ENCODE measurements at regions not wholly inside any gene's neighbourhood (a gene's known extent, or its start where the extent isn't known, plus 50 kb on each side); places are given as distances from the start of the nearest gene placed in this dataset.

DNA sequence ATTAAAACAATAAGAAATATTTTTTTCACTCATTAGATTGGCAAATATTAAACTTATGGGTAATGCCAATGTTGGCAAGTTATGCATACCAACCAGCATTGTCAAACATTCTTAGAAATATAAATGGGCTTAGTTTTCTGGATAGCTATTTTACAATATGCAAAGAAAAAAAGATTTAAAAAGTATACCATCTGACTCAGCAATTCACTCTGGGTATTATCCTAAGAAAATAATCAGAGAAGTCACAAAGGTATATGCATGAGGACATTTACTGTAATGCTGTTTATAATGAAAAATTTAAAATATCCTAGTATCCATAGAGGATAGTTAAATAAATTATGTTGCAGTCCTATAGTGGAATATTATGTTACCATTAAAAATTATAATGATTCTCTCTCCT, 57.4 kb upstream of the PTPDC1 start:
- TF ChIP-seq, protein P1, sequence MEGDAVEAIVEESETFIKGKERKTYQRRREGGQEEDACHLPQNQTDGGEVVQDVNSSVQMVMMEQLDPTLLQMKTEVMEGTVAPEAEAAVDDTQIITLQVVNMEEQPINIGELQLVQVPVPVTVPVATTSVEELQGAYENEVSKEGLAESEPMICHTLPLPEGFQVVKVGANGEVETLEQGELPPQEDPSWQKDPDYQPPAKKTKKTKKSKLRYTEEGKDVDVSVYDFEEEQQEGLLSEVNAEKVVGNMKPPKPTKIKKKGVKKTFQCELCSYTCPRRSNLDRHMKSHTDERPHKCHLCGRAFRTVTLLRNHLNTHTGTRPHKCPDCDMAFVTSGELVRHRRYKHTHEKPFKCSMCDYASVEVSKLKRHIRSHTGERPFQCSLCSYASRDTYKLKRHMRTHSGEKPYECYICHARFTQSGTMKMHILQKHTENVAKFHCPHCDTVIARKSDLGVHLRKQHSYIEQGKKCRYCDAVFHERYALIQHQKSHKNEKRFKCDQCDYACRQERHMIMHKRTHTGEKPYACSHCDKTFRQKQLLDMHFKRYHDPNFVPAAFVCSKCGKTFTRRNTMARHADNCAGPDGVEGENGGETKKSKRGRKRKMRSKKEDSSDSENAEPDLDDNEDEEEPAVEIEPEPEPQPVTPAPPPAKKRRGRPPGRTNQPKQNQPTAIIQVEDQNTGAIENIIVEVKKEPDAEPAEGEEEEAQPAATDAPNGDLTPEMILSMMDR (conservative IDR thresholded peaks at IDR 0.05 in 1 of 2, IDR thresholded peaks at IDR 0.05 in 1 of 2; ENCODE audit: low read depth in 1 of 2, low read length in 2 of 2) = no peak
- TF ChIP-seq EZH2 (IDR thresholded peaks at IDR 0.05; ENCODE audit: low read length, missing control alignments) = no peak
